Stimulated activated CD4-positive, alpha-beta T cell treated with anti-CD3 and anti-CD28 coated beads, Interleukin-4, amount 100 ng/mL, for 1 hour (primary cell): ENCODE measurements at regions not wholly inside any gene's neighbourhood (a gene's known extent, or its start where the extent isn't known, plus 50 kb on each side); places are given as distances from the start of the nearest gene placed in this dataset.

Experiments used
- DNase-seq: peaks from one replicate; pipeline ENCODE4 v3.0.0-alpha.2; 2020

DNA sequence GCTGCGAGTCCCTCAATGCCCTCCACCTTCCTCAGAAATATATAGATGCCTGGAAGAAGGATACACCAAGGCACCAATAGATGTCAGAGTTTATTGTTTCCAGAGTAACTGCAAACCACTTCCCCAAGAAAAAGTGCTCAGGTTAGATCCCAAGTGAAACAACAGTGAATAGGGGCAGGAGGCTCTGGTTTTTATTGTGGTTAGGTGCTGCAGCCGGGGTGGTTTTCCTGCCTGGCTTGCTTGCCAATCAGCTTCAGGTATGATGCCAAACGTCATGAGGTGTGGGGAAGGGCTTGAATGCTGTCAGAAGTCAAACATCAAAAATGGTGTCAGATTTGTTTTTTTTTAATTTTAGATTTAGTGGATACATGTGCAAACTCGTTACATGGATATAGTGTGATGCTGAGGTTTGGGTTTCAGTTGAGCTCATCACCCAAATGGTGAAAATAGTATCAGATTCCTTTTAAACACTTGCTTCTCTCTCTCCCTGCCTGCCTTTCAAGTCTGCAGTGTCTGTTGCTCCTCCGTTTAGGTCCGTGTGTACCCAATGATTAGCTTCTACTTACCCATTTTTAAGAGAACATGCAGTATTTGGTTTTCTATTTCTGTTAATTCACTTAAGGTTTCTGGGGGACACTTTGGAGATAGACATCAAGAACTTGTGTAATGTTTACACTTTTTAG is 1317.0 kb downstream of the MRPL39 start:
- DNase-seq, result peak; percentile 2

DNA sequence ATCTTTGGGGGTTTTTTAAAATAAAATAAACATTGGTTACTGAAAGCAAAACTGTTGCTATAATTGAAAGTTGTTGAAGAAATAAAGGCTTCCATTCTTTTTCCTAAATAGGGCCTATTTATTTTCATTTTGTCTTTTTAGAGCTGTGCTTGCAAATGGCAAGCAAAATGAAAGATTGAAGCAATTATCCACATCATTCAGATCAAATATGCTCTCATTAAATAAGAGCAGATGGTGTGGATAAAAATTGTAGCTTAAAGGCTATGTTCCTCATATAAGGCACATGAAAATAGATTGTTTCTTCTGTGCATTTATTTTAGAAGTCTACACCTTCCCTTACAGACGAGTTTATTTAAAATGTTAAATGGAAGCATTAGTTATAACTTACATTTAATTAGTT is 1317.7 kb downstream of the MRPL39 start:
- DNase-seq, result no peak

DNA sequence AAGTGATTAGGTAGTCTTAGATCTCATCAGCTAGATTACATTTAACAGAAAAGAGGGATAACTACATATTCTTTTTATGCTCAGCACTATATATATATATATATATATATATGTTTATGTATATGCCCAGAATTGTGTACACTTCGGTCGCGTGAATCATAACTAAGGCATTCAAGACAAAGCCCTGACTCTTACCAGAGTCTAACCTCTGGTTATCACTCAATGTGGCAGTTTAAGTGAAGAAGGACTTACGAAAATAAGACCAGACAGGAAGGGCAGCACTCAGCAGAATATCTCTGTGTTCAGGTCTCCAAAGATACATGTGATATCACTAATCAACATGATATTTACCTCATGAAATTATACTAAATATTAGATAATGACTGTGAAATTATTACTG is 1326.7 kb downstream of the MRPL39 start:
- DNase-seq, result no peak

DNA sequence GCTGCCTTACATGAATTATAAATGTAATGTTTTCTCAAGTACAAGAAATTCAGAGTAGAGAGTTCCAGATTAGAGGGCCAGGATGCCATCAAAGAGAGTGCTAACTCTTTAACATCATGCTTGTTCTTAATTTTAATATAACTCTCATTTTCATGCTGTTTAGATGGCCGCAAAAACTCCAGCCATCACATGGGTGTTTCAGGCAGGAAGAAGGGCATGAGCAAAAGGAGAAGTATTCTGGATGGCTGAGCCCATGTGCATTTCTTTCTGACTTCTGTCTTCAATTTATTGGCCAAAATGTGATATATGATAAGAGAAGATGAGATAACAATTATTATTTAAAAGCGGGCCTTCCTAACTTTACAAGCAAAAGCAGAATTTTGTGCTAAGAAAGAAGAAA is 1328.6 kb downstream of the MRPL39 start:
- no peak for DNase-seq

DNA sequence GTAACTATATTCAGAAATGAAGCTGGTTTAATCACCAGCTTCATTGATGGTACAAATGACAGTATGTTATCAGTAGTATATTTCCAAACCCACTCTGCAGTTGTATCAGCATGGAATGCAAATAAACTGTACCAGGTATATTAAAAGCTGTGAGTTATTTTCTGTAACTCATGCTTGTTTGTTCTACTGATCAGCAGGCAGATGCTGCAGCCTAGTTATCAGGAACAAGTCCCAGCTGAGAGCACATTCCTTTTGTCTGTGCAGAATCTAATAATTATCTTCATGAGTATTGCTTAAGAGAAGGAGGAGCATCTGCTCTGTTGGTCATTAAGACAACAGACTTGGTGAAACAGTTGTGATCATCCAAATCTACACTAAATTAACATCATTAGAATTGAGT is 1331.1 kb downstream of the MRPL39 start:
- DNase-seq, result no peak

DNA sequence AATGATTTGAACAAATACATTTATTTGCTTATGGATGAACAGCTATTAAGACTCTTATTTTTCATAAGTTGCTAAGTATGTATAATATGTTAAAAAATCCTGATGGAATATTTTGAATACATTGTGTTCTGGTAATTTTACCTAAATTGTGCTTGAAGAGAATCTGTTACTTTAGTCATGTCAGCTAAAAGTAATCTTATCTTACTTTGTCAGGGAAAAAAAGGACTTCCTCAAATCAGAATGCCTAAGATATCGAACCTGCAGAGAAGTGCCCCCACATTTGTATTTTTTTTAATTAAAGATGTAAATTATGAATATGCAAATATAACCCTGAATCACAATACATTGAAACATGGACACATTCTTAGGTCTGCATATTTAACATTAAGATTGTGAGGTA is 1331.7 kb downstream of the MRPL39 start:
- DNase-seq, result no peak

DNA sequence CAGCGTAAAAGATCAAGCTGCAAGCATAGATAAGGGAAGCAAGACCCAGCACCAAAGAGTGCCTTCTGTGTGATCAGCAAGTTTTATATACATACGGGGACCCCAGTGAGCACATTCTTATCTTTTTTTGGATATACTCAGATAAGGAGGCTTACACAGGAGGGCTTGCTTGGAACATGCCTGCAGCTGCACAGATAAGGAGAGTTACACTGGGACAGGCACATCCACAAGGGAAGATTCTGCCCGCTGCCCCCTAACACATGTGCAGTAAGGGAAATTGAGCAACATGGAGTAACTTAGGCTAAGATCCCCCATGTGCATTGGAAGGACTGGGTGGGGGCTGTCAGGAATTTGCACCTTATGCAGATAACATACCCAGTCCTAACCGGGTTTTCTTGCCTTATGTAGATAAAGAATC is 1334.8 kb downstream of the MRPL39 start:
- no peak for DNase-seq

DNA sequence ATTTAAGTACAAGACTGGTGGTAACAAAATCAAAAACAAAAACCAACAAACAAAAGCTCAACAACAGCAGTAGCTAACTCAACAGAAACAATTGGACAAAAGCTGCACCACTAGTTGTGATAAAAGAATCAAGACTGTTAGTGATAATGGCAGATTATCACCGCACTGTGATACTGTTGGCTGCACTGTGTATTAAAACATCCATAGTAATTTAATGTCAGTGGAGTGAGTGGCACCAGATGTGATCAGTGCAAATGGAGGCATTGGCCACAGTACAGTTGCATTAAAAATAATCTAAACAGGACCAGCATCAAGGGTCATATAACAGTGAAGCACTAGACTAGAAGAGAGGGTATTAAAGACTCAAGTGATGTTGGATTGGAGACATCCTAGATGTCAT is 1341.3 kb downstream of the MRPL39 start:
- DNase-seq, result no peak

DNA sequence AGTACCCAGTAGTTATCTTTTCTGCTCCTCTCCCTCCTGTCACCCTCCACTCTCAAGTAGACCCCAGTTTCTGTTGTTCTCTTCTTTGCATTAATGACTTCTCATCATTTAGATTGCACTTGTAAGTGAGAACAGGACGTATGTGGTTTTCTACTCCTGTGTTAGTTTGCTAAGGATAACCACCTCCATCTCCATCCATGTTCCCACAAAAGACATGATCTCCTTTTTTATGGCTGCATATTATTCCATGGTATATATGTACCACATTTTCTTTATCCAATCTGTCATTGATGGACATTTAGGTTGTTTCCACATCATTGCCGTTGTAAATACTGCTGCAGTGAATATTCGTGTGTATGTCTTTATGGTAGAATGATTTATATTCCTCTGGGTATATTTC is 1346.5 kb downstream of the MRPL39 start:
- DNase-seq, result no peak

DNA sequence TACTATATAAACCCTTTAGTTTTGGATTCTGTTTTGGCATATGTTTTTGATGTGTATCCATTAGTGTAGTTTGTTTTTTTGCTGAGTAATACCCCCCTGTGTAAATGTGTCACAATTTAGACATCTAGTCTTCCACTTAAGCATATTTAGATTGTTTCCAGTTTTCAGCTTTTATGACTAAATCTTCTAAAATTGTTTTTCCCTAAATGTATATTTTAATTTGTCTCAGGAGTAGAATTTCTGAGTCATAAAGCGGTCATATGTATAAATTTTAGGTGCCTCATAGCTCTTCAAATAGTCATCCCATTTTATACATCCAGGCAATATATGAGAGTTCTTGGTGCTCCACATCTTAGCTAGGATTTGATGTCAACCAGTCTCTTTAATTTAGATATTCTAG is 1348.0 kb downstream of the MRPL39 start:
- no peak for DNase-seq

DNA sequence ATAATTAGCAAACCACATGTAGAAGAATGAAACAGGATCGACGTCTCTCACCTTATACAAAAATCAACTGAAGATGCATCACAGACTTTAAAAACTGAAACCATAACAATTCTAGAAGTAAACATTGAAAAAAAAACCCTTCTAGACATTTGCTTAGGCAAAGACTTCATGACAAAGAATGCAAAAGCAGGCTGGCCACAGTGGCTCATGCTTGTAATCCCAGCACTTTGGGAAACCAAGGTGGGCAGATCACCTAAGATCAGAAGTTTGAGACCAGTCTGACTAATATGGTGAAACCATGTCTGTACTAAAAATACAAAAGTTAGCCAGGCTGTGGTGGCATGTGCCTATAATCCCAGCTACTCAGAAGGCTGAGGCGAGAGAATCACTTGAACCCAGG is 1351.7 kb downstream of the MRPL39 start:
- DNase-seq, result no peak

DNA sequence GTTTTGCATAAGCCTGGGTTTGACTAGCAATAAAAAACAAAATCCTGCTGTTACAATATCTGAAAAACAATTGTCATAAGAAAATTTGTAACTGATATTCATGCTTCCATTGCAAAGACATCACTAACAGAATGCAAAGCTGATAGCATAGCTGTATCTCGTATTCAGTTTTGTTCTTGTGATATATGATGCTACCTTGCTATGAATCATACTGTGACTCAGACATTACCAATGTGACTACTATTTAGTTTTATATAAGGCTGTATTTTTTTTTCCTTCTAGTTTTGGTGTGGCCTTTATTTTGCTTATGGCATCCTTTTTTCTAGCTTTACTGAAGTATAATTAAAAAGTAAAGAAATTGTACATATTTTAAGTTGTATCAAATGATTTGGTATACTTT is 1381.8 kb downstream of the MRPL39 start:
- no peak for DNase-seq

DNA sequence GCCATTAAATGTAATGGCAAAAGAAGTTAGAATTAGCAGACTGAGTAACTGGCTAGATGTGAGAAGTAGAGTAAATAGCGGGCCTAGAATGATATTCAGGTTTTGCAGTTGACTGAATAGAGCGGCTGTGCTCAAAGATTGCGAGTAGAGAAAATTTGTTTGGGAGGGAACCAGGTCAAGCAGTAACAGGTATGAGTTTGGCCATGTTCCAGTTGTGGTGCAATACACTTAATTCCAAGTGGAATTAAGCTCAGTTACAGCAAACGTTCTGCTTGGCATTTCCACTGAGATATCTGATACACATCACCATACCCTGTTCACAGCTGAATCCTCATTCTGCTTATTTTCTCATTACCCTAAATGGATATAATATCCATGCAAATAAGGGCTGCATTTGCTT is 1382.9 kb downstream of the MRPL39 start:
- DNase-seq, result no peak

DNA sequence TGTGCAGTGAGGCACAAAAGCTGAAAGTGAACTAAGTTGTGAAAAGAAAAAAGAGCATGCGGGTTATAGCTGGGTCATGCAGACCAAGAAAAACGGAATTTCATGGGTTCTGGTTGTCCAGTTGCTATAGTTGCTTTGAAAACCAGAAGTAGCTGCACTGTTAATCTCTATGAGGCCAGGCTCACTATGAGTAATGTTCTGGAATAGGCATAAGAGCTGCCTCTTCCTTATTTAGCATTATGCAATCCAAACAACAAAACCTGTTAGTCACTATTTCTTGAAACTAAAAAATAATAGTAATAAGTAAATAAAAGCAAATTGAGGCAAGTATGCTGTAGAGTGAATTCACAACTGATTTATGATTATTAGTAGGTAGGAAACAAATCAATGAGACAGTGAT is 1383.7 kb downstream of the MRPL39 start:
- no peak for DNase-seq

DNA sequence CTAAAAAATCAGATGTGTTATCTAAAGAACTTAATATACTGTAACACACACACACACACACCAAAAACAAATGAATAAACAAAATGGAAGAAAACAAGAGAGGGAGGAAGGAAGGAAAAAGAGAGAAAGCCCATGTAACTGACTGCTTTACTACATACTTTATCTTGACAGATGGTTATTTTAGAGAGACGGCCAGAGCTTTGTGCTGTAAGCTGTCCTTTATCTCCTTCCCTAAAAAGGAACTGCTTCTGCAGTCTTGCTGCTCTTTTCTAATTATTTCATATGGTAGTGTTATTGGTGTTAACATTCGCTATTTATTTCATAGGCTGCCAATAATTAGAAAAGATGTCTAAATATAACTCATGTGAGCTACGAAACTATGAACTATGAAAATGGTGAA is 1384.6 kb downstream of the MRPL39 start:
- DNase-seq, result no peak

DNA sequence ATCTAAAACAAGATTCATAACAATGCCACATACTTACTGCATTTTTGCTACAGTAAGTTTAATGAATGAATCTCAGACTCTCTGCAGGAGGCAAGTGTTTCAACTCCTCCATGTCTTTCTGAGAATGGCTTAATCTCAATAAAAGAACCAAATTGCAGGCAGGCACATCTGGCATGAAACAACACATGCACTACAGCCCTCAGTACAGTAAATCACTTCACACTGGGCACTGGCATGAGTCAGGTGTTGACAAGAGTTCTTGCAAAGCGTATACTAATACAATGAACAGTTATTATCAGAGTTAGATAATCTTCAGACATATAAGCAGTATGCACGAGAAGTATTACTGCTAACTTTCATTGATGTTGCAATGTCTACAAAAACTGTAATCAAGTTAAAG is 1386.8 kb downstream of the MRPL39 start:
- no peak for DNase-seq

DNA sequence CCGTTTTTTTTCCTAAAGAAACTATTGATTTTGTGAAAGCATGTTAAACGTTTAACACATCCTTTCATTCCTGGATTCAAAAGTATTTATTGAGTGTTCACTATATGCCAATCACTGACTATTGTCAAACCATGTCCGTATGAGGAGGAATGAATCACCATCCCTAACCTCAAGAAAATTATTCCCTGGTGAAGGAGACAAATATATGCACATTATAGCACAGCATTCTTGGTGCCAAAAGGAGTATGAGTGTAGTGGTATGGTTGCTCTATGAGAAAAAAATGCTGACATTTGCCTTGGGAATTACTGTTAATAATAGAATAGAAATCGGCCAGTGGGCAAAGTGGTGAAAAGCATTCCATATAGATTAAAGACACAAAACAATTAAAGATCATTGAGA is 1390.1 kb downstream of the MRPL39 start:
- no peak for DNase-seq

DNA sequence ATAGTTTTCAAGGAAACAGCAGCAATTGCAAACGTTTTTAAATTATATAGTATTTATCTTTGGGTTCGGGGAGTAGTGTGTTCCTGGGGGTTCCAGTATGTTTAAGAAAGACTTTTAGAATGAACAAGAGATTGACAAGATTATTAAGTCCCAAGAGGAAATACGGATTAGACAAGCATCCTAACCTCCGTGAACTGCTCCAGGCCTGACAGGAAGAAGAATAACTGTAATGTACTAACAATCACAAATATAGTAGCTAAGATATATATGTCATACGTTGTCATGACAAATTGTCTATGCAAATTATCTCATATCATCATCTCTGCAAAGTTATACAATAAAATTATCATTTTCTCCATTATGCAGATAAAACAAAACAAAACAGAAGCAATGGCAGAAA is 1397.2 kb downstream of the MRPL39 start:
- no peak for DNase-seq

DNA sequence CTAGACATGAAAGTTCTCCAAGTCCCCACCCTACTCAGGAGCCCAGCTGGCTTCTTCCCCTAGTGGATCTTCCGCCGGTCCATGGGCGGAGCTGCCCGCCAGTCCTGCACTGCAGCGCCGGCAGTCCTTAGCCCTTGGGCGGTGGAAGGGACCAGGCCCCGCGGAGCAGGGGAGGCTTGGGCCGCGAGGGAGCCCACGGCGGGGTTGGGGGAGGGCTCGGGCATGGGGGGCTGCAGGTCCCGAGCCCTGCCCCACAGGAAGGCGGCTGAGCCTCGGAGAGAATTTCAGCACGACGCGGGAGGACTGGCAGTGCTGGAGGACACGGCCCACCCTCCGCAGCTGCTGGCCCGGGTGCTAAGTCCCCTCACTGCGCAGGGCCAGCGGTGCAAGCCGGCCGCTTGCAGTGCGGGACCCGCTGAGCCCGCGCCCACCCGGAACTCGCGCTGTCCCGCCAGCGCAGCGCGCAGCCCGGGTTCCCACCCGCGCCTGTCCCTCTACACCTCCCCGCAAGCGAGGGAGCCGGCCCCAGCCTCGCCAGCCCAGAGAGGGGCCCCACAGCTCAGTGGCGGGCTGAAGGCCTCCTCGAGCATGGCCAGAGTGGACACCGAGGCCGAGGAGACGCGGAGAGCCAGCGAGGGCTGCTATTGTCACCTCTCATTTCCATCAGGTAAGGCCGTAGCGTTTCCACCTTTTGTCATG is 1398.6 kb downstream of the MRPL39 start:
- DNase-seq, result no peak

DNA sequence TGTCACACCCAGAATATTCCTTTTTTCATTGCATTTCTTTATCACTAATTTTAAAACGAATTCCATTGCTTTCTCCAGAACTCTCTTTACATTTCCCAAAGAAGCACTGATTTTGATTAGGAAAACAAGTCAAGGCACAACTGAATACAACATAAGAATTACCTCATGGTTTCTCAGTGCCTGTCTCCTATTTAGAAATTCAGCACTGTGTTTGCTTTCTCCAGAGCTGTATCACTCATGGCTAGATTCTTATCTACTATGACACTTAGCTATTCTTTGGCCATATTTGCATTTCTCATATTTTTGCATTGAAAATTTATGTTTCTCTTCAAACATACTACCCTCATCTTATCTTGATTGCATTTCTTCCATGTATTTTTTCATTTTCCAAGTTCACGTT is 1402.0 kb downstream of the MRPL39 start:
- no peak for DNase-seq

DNA sequence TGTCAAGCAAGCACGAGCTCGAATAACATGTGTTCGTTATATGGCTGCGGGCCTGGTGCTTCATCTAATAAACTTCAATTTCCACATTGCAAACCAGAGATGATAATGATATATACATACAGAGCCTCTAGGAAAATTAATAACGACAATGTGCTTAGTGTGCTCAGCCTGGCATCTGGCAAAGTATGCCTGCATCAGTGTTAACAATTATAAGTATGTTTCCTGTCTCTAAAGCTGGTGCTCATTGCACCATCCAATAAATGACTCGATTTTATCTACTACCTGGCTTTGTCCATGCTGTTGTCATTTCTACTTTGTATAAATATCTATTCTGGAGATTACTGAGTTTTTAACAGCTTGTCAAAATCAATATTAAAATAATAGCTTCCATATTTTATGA is 1402.6 kb downstream of the MRPL39 start:
- no peak for DNase-seq

DNA sequence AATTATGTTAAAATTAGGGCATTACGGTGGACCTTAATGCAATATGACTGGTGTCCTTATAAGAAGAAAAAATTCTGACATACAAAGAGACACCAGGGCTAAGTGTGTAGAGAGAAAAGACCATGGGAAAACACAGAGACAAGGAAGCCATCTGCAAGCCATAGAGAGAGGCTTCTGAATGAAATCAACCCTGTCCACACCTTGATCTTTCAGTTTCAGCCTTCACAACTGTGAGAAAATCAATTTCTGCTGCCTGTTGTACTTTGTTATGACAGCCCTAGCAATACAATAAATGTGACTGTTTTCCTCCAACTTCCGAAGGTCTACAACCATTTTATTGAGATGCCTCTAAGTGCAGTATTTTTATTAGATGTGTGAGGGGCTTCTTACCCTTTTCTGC is 1407.2 kb downstream of the MRPL39 start:
- no peak for DNase-seq

DNA sequence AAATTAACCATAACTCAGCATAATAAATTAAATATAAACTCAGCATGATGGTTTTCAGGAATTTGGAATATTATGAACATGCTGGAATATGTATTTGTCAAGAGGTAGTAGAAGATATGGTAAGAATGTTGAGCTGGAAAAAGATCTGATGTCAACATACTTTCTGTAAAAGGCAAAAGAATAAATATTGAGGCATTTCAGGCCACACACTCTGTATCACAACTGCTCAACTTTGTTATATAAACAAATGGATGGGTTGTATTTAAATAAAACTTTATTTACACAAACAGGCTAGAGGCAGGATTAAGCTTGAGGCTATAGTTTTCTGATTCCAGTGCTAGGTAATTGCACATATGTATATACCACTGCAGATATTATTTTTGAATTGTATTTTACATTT is 1409.4 kb downstream of the MRPL39 start:
- DNase-seq, result no peak

DNA sequence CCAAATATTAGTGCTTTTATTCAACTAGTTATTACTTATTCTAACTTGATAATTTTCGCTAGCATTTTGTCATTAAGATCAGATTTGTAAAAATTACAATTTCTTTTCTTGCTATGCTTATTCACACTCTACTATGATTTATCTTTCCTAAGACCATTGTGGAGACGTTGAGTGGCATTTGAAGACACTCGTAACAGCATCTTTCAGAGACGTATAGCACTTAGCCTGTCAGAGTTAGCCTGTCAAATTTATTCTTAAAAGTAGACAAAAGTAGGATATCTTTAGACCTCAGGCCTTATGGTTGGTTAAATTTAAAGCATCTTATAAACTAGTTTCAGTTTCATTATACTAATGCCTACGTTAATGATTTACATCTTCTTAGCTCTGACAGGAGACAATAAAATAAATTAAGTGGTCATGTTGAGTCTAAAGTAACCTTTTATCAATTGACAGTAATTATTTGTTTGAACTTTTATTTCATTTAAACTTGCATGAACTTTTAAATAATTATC is 1410.1 kb downstream of the MRPL39 start:
- DNase-seq, result no peak

DNA sequence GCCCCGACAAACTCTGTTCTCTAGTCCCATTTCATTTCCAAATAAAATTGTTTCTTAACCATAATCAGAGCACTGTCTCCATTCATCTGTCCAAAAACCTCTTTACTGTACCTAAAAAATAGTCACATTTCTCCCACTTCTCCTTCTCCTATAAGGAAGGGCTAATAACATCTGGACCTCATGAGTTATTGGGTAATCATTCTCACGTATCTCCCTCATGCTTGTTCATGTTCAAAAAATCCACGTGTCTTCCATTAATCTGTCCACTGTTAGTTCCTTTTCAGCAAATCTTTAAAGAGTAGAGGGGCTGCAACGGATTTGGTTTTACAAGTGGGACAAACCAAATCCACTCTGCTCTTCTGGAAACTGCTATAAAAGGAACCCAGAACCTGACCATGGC is 1418.8 kb downstream of the MRPL39 start:
- no peak for DNase-seq
